WTC11 (cell line): ENCODE measurements at regions not wholly inside any gene's neighbourhood (a gene's known extent, or its start where the extent isn't known, plus 50 kb on each side); places are given as distances from the start of the nearest gene placed in this dataset.

Source experiments
- ATF2 ChIP-seq: sonication (generic); formaldehyde crosslinking; IDR thresholded peaks from 2 replicates; pipeline ENCODE4 v1.8.1; 2022; ENCODE audit warnings: low read depth, missing genetic modification reagents, borderline replicate concordance
- CREM ChIP-seq: sonication (generic); formaldehyde crosslinking; IDR thresholded peaks from 2 replicates; pipeline ENCODE4 v1.8.1; 2022; ENCODE audit warnings: mild to moderate bottlenecking, missing genetic modification reagents, moderate library complexity
- CTCF ChIP-seq: fragments of 200-600 bp; IDR thresholded peaks from 2 replicates; pipeline ENCODE4 v1.8.0; 2022; ENCODE audit warnings: antibody characterized with exemption
- E2F1 ChIP-seq: sonication (generic); formaldehyde crosslinking; IDR thresholded peaks from 2 replicates; pipeline ENCODE4 v1.8.0; 2022; ENCODE audit warnings: mild to moderate bottlenecking, missing genetic modification reagents
- GTF2I ChIP-seq: fragments of 250-450 bp; sonication (Bioruptor Pico); conservative IDR thresholded peaks from 2 replicates; pipeline ENCODE4 v1.4.0; 2021; ENCODE audit warnings: mild to moderate bottlenecking
- HMGXB4 ChIP-seq: sonication (generic); formaldehyde crosslinking; IDR thresholded peaks from 2 replicates; pipeline ENCODE4 v1.8.1; 2023; ENCODE audit warnings: mild to moderate bottlenecking, moderate library complexity, missing genetic modification reagents
- JUN ChIP-seq: sonication (generic); formaldehyde crosslinking; IDR thresholded peaks from 2 replicates; pipeline ENCODE4 v1.8.0; 2023; ENCODE audit warnings: mild to moderate bottlenecking, missing genetic modification reagents
- MAX ChIP-seq: sonication (generic); formaldehyde crosslinking; IDR thresholded peaks from 2 replicates; pipeline ENCODE4 v1.8.0; 2022; ENCODE audit warnings: mild to moderate bottlenecking, missing genetic modification reagents
- NFYB ChIP-seq: sonication (generic); formaldehyde crosslinking; conservative IDR thresholded peaks from 2 replicates; pipeline ENCODE4 v1.8.0; 2022; ENCODE audit warnings: low read depth, missing genetic modification reagents
- NR3C1 ChIP-seq: sonication (generic); formaldehyde crosslinking; conservative IDR thresholded peaks from 2 replicates; pipeline ENCODE4 v1.8.1; 2023; ENCODE audit warnings: low read depth, mild to moderate bottlenecking, missing genetic modification reagents
- RORB ChIP-seq: fragments of 250-450 bp; sonication (Bioruptor Pico); IDR thresholded peaks from 2 replicates; pipeline ENCODE4 v1.9.0; 2021; ENCODE audit warnings: mild to moderate bottlenecking
- SP1 ChIP-seq: sonication (generic); formaldehyde crosslinking; conservative IDR thresholded peaks from 2 replicates; pipeline ENCODE4 v1.8.1; 2022; ENCODE audit warnings: missing genetic modification reagents
- TEAD4 ChIP-seq: sonication (generic); formaldehyde crosslinking; IDR thresholded peaks from 2 replicates; pipeline ENCODE4 v1.8.0; 2022; ENCODE audit warnings: mild to moderate bottlenecking, missing genetic modification reagents
- USF2 ChIP-seq: sonication (generic); formaldehyde crosslinking; IDR thresholded peaks from 2 replicates; pipeline ENCODE4 v1.8.1; 2023; ENCODE audit warnings: mild to moderate bottlenecking, missing genetic modification reagents, moderate library complexity

GRCh38 chr11:109644152-109644551 lies 222.2 kb downstream of the C11orf87 start:
- TF ChIP-seq HMGXB4 (CRISPR knock-in tag) = no peak
- no peak for TF ChIP-seq ATF2 (CRISPR knock-in tag)
- no peak for TF ChIP-seq NR3C1
- no peak for TF ChIP-seq USF2
- no peak for TF ChIP-seq TEAD4 (CRISPR knock-in tag)
- TF ChIP-seq NFYB (CRISPR knock-in tag) = no peak
- no peak for TF ChIP-seq CTCF
- TF ChIP-seq JUN = no peak
- no peak for TF ChIP-seq GTF2I (CRISPR knock-in tag)
- no peak for TF ChIP-seq E2F1 (CRISPR knock-in tag)
- TF ChIP-seq MAX (CRISPR knock-in tag) = no peak
- no peak for TF ChIP-seq SP1 (CRISPR knock-in tag)
- TF ChIP-seq CREM (CRISPR knock-in tag) = no peak
- TF ChIP-seq RORB = no peak
